HUES64 (cell line): ENCODE measurements at regions not wholly inside any gene's neighbourhood (a gene's known extent, or its start where the extent isn't known, plus 50 kb on each side); places are given as distances from the start of the nearest gene placed in this dataset.

Experiments
- H3K27ac ChIP-seq: 2 replicates; pipeline ENCODE4 v1.7.0; 2013; ENCODE audit warnings: low read depth, low read length, inconsistent platforms
- H3K27me3 ChIP-seq: 2 replicates; pipeline ENCODE4 v1.6.1; 2013; ENCODE audit warnings: mild to moderate bottlenecking, low read length; ENCODE audit not compliant: insufficient read depth
- H3K36me3 ChIP-seq: 2 replicates; pipeline ENCODE4 v1.6.1; 2013; ENCODE audit warnings: mild to moderate bottlenecking, low read length; ENCODE audit not compliant: insufficient read depth
- H3K4me1 ChIP-seq: 2 replicates; pipeline ENCODE4 v1.6.1; 2013; ENCODE audit warnings: mild to moderate bottlenecking, low read length, moderate library complexity; ENCODE audit not compliant: insufficient read depth
- H3K4me3 ChIP-seq: 2 replicates; pipeline ENCODE4 v1.5.1; 2013; ENCODE audit warnings: mild to moderate bottlenecking, low read length, moderate library complexity
- H3K9ac ChIP-seq: 2 replicates; pipeline ENCODE4 v1.6.1; 2013; ENCODE audit warnings: mild to moderate bottlenecking, low read depth, low read length
- H3K9me3 ChIP-seq: 2 replicates; pipeline ENCODE4 v1.6.1; 2013; ENCODE audit warnings: low read depth, low read length; ENCODE audit not compliant: insufficient read depth
- WGBS: fragments of 150-250, 120-280 bp; methylation state at CpG from one replicate; pipeline ENCODE4 v1.1.7; 2013; ENCODE audit warnings: missing lambda C conversion rate; 5-methylcytosine and 5-hydroxymethylcytosine counted together

GRCh38 chr4:53654300-53654758 lies 63.0 kb upstream of the LNX1 start:
- no peaks in the 10 kb centered on the region for H3K4me1 ChIP-seq
- no peaks in the 10 kb centered on the region for H3K9me3 ChIP-seq
- WGBS, result 94% methylated on average over 5 of the region's 5 CpGs
- H3K4me3 ChIP-seq, result no peak overlapping the region
- H3K27me3 ChIP-seq, result no peaks in the 10 kb centered on the region
- no peaks in the 10 kb centered on the region for H3K36me3 ChIP-seq
- no peak overlapping the region for H3K9ac ChIP-seq
- no peak overlapping the region for H3K27ac ChIP-seq

DNA sequence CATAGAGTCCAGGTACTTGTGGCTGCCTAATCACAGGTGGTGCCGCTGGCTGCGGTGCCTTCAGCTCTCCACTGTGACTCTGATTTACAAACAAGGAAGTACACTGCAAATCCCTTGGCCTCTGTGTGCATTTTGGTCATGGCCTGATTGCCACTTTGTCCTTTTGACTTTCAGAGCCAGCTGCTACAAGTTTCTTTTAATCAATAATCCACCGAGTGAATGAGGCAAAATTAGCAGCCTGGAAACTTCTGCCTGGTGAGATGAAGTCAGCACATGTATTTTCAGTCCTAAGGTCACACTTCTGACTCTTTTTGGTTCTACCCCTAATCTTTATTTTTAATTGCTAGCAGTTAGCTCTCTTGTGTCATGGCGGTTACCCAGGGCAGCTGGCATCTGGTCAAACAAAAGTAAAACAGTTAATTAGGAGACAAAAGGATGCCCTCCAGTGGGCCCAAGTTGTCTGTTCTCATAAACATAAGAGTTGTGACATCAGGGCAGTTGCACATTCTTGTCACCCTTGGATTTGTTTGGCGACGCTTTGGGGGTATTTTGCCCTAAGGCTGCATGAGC lies 62.3 kb upstream of the LNX1 start:
- Histone ChIP-seq H3K27ac (no peak overlapping the region), H3K4me3 (no peak overlapping the region), H3K4me1 (no peaks in the 10 kb centered on the region), H3K9me3 (no peaks in the 10 kb centered on the region), H3K27me3 (no peaks in the 10 kb centered on the region), H3K36me3 (no peaks in the 10 kb centered on the region), H3K9ac (no peak overlapping the region)
- 90% methylated on average over 6 of the region's 6 CpGs for WGBS

- 94% methylated on average over 5 of the region's 7 CpGs for WGBS
- H3K36me3 ChIP-seq, result no peaks in the 10 kb centered on the region
- H3K9me3 ChIP-seq, result no peaks in the 10 kb centered on the region
- no peak overlapping the region for H3K27ac ChIP-seq
- no peak overlapping the region for H3K4me3 ChIP-seq
- H3K9ac ChIP-seq, result no peak overlapping the region
- no peaks in the 10 kb centered on the region for H3K4me1 ChIP-seq
- no peaks in the 10 kb centered on the region for H3K27me3 ChIP-seq
These were observed 60.0 kb upstream of the LNX1 start for GRCh38 chr4:53651156-53651735.

GRCh38 chr4:53649357-53649756 lies 58.1 kb upstream of the LNX1 start:
- no peaks in the 10 kb centered on the region for H3K27me3 ChIP-seq
- no peaks in the 10 kb centered on the region for H3K36me3 ChIP-seq
- 88% methylated on average over 2 of the region's 2 CpGs for WGBS
- H3K4me1 ChIP-seq, result no peaks in the 10 kb centered on the region
- no peak overlapping the region for H3K4me3 ChIP-seq
- no peak overlapping the region for H3K9ac ChIP-seq
- no peak overlapping the region for H3K27ac ChIP-seq
- H3K9me3 ChIP-seq, result no peaks in the 10 kb centered on the region

DNA sequence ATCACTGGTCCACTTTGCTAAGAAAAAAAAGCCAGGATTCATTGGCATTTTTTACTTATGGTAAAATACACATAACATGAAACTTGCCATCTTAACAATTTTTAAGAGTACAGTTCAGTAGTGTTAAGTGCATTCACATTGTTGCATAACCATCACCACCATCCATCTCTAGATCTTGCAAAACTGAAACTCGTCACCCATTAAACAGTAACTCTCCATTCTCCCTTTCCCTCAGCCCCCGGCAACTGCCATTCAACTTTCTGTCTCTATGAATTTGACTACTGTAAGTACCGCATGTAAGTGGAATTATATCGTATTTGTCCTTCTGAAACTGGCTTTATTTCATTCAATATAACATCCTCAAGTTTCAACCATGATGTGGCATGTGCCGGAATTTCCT lies 56.3 kb upstream of the LNX1 start:
- Histone ChIP-seq H3K36me3 (no peaks in the 10 kb centered on the region), H3K4me3 (no peak overlapping the region), H3K27ac (no peak overlapping the region), H3K4me1 (no peaks in the 10 kb centered on the region), H3K9me3 (no peaks in the 10 kb centered on the region), H3K27me3 (no peaks in the 10 kb centered on the region), H3K9ac (no peak overlapping the region)
- 95% methylated on average over 4 of the region's 5 CpGs for WGBS

- Histone ChIP-seq H3K9me3 (no peaks in the 10 kb centered on the region), H3K4me1 (no peaks in the 10 kb centered on the region), H3K27ac (no peak overlapping the region), H3K4me3 (no peak overlapping the region), H3K9ac (no peak overlapping the region), H3K36me3 (no peaks in the 10 kb centered on the region), H3K27me3 (no peaks in the 10 kb centered on the region)
- WGBS, result 76% methylated on average over 1 of the region's 3 CpGs
These were observed 55.5 kb upstream of the LNX1 start for GRCh38 chr4:53646795-53647194.

DNA sequence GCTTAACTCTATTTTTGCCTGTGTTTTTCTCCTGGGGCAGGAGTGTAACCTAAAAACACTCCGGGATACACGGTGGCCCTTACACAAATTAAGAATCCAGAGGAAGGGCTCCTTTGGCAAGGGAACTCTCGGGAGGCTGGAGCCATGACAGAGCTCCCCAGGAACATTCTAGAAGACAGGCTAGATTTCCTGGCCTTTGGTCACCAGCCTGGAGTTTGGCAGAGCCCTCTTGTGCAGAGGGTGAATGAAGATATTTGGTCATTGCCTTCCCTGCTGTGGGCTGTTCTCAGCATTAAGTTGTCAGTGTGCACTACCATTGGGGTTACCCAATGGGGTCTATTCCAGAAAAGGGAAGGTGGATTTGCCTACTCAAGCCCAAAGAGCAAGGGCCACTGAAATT lies 53.8 kb upstream of the LNX1 start:
- no peaks in the 10 kb centered on the region for H3K27me3 ChIP-seq
- no peaks in the 10 kb centered on the region for H3K9me3 ChIP-seq
- H3K27ac ChIP-seq, result no peak overlapping the region
- H3K4me1 ChIP-seq, result peaks cover 8% of the 10 kb centered on the region
- H3K9ac ChIP-seq, result no peak overlapping the region
- H3K36me3 ChIP-seq, result no peaks in the 10 kb centered on the region
- H3K4me3 ChIP-seq, result no peak overlapping the region
- 92% methylated on average over 3 of the region's 3 CpGs for WGBS

GRCh38 chr4:53644607-53645006 lies 53.3 kb upstream of the LNX1 start:
- Histone ChIP-seq H3K9me3 (no peaks in the 10 kb centered on the region), H3K4me3 (no peak overlapping the region), H3K36me3 (no peaks in the 10 kb centered on the region), H3K27me3 (no peaks in the 10 kb centered on the region), H3K27ac (no peak overlapping the region), H3K4me1 (peaks cover 8% of the 10 kb centered on the region), H3K9ac (no peak overlapping the region)
- WGBS, result 86% methylated on average over 3 of the region's 3 CpGs
